Activated naive CD4-positive, alpha-beta T cell treated with anti-CD3 and anti-CD28 coated beads, Interleukin-2, amount 50 U/mL, for 72 hours (primary cell): ENCODE measurements at regions not wholly inside any gene's neighbourhood (a gene's known extent, or its start where the extent isn't known, plus 50 kb on each side); places are given as distances from the start of the nearest gene placed in this dataset.

Experiments
- ATAC-seq, 2 donors: fragments of 150-1000 bp; cut with Tn5 transposase; 2 replicates each; pipeline ENCODE4 v1.10.0; 2021; ENCODE audit warnings: mild to moderate bottlenecking in 2 of 2, moderate library complexity in 2 of 2
- DNase-seq, 2 donors: peaks; one replicate each; pipeline ENCODE4 v3.0.0; 2021 to 2022; ENCODE audit warnings: low spot score in 2 of 2
- H3K27ac Mint-ChIP-seq, 2 donors: one replicate each; pipeline ENCODE4 v1.8.0; 2022; ENCODE audit warnings: mild to moderate bottlenecking in 2 of 2, mixed read lengths in 2 of 2
- H3K36me3 Mint-ChIP-seq, 2 donors: one replicate each; pipeline ENCODE4 v1.8.0; 2022; ENCODE audit warnings: mixed read lengths in 2 of 2
- H3K9me3 Mint-ChIP-seq, 2 donors: one replicate each; pipeline ENCODE4 v1.8.0; 2022; ENCODE audit warnings: mixed read lengths in 2 of 2

DNA sequence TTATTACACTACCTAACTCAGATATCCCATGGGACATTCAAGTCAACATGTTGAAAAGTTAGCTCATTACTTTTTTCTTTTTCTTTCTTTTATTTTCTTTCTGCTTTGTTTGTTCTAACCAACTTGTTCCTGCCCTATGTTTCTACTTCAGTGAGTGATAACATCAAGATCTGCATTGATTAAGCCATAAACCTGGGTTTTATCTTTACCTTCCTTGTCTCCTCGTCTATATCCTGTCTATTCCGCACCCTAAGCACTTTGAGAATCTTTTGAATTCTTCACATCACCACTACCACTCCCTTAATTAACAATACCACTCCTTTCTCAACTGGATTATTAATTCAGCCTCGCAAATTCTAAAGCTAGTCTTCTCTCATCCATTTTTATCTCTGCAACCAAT, 81.9 kb upstream of the AVPR1A start:
- no peak overlapping the region for H3K27ac Mint-ChIP-seq
- ATAC-seq (no peak), DNase-seq (no peak)
- peaks cover 4 to 7% of the 10 kb centered on the region in 2 donors for H3K9me3 Mint-ChIP-seq
- no peaks in the 10 kb centered on the region for H3K36me3 Mint-ChIP-seq

DNA sequence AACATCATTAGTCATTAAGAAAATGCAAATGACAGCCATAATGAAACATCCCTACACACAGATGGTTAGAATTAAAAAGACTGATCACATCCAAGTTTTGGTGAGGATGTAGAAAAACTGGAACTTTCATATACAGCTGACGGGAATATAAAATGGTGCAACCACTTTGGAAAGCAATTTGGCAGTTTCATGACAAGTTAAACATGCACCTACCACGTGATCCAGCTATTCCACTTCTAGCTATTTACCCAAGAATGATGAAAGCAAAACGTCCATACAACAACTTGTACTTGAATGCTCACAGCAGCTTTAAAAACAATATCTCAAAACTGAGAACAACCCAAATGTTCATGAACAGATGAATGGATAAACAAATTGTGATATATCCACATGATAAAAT, 77.9 kb upstream of the AVPR1A start:
- DNase-seq (no peak), ATAC-seq (no peak)
- Mint-ChIP-seq H3K36me3 (no peaks in the 10 kb centered on the region), H3K9me3 (peaks cover 4% of the 10 kb centered on the region in 2 donors), H3K27ac (no peak overlapping the region)

DNA sequence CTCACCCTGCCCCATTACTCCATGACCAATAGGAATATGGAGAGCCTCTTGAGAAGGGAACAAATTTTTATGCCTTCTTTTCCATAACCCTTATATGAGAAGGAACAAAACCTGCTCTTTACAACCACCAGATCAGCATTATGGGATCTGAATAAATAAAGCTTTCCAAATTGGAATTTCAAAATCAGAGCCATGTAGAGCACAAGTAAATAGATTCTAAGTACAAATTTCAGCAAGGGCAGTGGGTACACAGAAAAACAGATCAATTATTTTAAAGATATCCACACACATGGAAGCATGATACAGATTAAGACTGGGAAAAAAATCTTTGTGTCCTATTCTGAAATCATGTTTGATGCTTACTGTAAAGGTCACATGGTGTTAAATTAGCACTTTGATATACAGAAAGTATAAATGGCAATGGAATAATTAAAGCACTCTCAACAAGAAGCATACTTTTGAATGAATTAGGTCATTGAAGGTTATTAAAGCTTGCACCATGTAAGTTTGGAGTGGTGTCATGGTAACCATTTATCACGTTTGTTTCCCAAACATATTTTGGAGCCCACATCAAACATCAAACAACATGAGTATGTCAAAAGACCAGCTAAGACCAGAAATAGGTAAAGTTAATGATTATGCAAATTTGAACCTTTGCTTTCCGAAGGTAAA, 75.9 kb upstream of the AVPR1A start:
- Mint-ChIP-seq H3K9me3 (no peaks in the 10 kb centered on the region), H3K27ac (no peak overlapping the region), H3K36me3 (no peaks in the 10 kb centered on the region)
- no peak for ATAC-seq
- no peak for DNase-seq

DNA sequence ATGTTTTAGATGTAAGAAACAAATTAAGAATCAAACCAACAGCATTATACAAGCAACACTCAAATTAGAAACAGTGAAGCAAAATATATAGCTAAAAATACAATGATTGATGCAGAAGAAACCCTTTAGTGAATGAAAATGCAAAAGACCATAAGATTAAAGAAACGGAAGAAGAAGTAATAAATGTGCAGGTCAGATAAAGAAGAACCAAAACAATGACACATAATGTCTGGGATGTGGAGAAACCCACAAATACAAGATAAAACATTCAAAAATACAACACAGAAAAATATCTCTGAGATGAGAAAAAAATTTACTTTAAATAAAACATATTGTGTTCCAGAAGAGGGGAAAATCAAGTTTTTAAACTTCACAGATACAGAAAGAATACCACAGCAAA, 73.4 kb upstream of the AVPR1A start:
- Mint-ChIP-seq H3K9me3 (no peaks in the 10 kb centered on the region), H3K27ac (no peak overlapping the region), H3K36me3 (no peaks in the 10 kb centered on the region)
- no peak for ATAC-seq
- DNase-seq, result no peak

DNA sequence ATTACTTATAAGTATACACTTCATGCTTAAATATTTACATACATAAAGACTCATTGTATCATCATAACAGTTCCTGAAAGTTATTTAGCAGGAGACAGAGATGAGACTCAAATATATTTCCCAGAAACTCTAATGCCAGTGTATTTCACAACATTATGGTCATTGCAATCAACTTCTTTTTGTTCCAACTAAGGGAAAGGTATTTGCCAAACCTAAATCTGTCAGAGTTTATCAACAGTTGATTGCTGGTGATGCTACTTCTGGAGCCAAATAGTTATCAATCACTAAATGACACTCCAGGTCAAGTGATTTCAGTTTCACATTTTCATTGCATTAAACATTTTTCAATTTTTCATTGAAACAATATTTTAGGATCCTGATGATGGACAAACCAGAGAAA, 72.1 kb upstream of the AVPR1A start:
- no peak for ATAC-seq
- Mint-ChIP-seq H3K9me3 (no peaks in the 10 kb centered on the region), H3K27ac (no peak overlapping the region), H3K36me3 (no peaks in the 10 kb centered on the region)
- no peak for DNase-seq

DNA sequence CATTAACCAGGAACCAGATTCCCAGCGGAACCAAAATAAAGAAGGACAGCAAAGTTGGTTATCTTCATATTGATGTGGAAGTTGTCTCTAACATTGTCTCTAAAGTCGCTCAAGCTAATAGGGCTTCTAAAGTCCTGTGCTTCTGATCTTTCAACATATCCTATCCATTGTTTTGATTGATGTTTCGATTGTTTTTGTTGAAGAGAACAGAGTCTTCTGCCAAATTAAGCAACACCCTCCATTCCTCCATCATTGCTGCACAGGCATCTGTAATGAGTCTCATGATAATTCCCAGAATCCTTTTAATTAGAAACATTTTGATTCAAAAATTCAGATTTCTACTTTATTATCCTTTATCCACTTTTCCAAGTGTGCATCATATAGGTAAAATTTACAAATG, 71.6 kb upstream of the AVPR1A start:
- H3K27ac Mint-ChIP-seq, result no peak overlapping the region
- H3K9me3 Mint-ChIP-seq, result no peaks in the 10 kb centered on the region
- DNase-seq, result no peak
- ATAC-seq, result no peak
- no peaks in the 10 kb centered on the region for H3K36me3 Mint-ChIP-seq

DNA sequence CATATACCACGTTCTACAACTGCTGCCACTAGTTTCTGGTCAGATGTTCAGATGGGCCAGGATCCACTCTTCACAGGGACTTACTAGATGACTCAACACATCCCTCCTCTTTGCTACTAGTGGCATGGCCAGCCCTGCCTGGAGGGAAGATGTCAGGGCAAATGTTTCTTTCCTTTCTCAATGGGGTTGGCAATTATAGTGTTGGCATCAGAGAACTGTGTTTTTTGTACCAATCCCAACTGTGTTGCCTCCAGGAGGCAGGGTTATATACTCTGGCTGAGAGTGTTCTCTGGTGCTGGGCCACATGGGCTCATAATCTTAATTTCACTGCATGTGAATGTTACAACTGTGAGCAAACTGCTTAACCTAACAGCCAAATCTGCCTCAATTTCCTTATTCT, 69.9 kb upstream of the AVPR1A start:
- ATAC-seq (no peak), DNase-seq (no peak)
- no peaks in the 10 kb centered on the region for H3K9me3 Mint-ChIP-seq
- no peak overlapping the region for H3K27ac Mint-ChIP-seq
- H3K36me3 Mint-ChIP-seq, result no peaks in the 10 kb centered on the region

DNA sequence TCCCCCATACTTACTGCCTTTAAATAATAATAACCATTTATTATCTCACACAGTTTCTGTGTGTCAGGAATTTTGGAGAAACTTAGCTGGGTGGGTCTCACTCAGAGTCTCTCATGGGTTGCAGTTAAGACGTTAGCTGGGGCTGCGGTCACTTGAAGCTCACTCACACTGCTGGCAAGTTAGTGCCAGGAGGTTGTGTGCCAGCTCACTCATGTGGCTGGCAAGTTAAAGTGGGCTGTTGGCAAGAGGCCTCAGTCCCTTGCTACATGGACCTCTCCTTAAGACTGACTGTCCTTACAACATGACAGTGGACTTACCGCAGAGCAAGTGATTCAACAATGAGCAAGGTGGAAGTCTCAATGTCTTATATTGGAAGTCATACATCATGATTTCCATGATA, 61.3 kb upstream of the AVPR1A start:
- DNase-seq (no peak), ATAC-seq (no peak)
- peaks cover 0 to 7% of the 10 kb centered on the region in 2 donors for H3K9me3 Mint-ChIP-seq
- no peaks in the 10 kb centered on the region for H3K36me3 Mint-ChIP-seq
- no peak overlapping the region for H3K27ac Mint-ChIP-seq

DNA sequence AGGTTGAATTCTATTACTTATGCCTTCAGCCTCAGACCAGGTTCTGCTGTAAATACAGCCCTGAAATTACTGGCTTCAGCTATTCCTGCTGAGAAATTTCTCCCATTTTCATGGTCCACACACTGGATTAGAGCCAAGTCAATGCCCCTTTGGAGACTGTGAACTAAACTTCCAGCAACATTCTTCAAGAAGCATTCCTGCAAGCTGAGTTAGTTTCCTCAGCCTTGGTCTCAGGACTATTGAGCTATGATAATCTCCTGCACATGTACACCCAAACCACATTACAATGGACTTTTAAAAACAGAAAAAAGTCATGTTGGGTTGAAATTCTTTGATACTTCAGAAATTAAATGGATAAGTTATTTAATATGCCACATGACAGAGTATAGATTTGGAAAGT, 58.0 kb upstream of the AVPR1A start:
- Mint-ChIP-seq H3K9me3 (peaks cover 0 to 7% of the 10 kb centered on the region in 2 donors), H3K27ac (no peak overlapping the region), H3K36me3 (no peaks in the 10 kb centered on the region)
- DNase-seq (no peak), ATAC-seq (no peak)

DNA sequence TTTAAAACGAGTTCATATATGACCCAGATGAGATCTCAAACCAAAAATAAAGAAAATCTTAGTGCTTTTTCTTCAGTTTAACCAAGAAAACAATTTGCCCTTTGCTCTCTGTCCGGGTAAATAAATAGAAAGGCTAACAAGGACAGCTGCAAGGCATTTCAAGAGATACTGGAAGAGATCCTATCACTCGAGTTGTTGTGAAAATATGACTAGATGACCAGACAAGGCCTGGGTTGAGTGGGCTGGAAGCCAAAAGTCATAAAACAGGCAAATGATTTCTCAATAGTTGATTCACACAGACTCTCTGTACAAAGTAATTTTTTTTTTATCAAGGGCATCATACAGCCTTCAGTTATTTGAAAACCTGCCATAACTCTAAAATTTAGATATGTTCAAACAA, 55.9 kb upstream of the AVPR1A start:
- ATAC-seq, result no peak
- H3K27ac Mint-ChIP-seq, result no peak overlapping the region
- DNase-seq, result no peak
- H3K36me3 Mint-ChIP-seq, result no peaks in the 10 kb centered on the region
- H3K9me3 Mint-ChIP-seq, result no peaks in the 10 kb centered on the region

DNA sequence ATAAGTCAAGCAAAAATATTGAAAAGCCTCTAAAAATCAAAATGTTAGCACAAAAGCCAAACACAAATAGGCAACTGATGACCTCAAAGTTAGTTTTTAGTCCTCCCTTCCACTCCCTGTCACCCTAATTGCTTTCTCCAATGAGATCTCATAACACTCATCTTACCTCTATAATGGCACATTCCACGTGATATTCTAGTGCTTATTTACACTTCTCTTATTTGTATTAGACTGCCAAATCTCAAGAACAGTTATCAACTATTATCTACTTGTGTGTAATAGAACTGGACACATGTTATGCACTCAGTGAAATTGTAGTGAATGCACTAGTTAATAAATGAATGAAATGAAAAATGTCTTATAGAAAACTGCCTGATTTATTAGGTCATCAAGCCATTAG, 55.5 kb upstream of the AVPR1A start:
- no peak for DNase-seq
- Mint-ChIP-seq H3K36me3 (no peaks in the 10 kb centered on the region), H3K27ac (no peak overlapping the region), H3K9me3 (no peaks in the 10 kb centered on the region)
- no peak for ATAC-seq
